KG1 (cell line): ENCODE measurements at regions not wholly inside any gene's neighbourhood (a gene's known extent, or its start where the extent isn't known, plus 50 kb on each side); places are given as distances from the start of the nearest gene placed in this dataset.

Source experiments
- DNase-seq: peaks from one replicate; lab custom pipeline; 2025; lab: John Stamatoyannopoulos, UW

- DNase-seq: no peak
These were observed 545.2 kb upstream of the CDH11 start for GRCh38 chr16:65667011-65667578.

GRCh38 chr16:65666132-65666941, 544.5 kb upstream of the CDH11 start:
- no peak for DNase-seq

- no peak for DNase-seq
These were observed 543.7 kb upstream of the CDH11 start for GRCh38 chr16:65665586-65665985.

GRCh38 chr16:65663774-65664173, 541.9 kb upstream of the CDH11 start:
- DNase-seq: no peak

- no peak for DNase-seq
These were observed 540.4 kb upstream of the CDH11 start for GRCh38 chr16:65662256-65662655.

- DNase-seq: no peak
These were observed 539.7 kb upstream of the CDH11 start for GRCh38 chr16:65661558-65661957.

GRCh38 chr16:65660390-65660789, 538.5 kb upstream of the CDH11 start:
- no peak for DNase-seq

GRCh38 chr16:65659758-65660157, 537.9 kb upstream of the CDH11 start:
- no peak for DNase-seq

GRCh38 chr16:65658787-65659220, 536.9 kb upstream of the CDH11 start:
- no peak for DNase-seq

- DNase-seq: no peak
These were observed 536.5 kb upstream of the CDH11 start for GRCh38 chr16:65658349-65658748.

GRCh38 chr16:65657556-65657955, 535.7 kb upstream of the CDH11 start:
- no peak for DNase-seq

- no peak for DNase-seq
These were observed 535.2 kb upstream of the CDH11 start for GRCh38 chr16:65657071-65657494.

GRCh38 chr16:65655802-65656201, 533.9 kb upstream of the CDH11 start:
- DNase-seq: no peak

- no peak for DNase-seq
These were observed 526.2 kb upstream of the CDH11 start for GRCh38 chr16:65648101-65648500.

- no peak for DNase-seq
These were observed 523.0 kb upstream of the CDH11 start for GRCh38 chr16:65644821-65645220.

GRCh38 chr16:65641762-65642289, 520.0 kb upstream of the CDH11 start:
- DNase-seq: no peak

- no peak for DNase-seq
These were observed 519.3 kb upstream of the CDH11 start for GRCh38 chr16:65641049-65641761.

- no peak for DNase-seq
These were observed 513.0 kb upstream of the CDH11 start for GRCh38 chr16:65634833-65635232.

GRCh38 chr16:65634291-65634690, 512.4 kb upstream of the CDH11 start:
- no peak for DNase-seq

GRCh38 chr16:65624666-65625065, 502.8 kb upstream of the CDH11 start:
- DNase-seq: peak; percentile 39

GRCh38 chr16:65624229-65624628, 502.4 kb upstream of the CDH11 start:
- DNase-seq: no peak

GRCh38 chr16:65622871-65623270, 501.0 kb upstream of the CDH11 start:
- DNase-seq: no peak

GRCh38 chr16:65622151-65622550, 500.3 kb upstream of the CDH11 start:
- no peak for DNase-seq
